Spleen (tissue), 11 donors: ENCODE measurements at regions not wholly inside any gene's neighbourhood (a gene's known extent, or its start where the extent isn't known, plus 50 kb on each side); places are given as distances from the start of the nearest gene placed in this dataset.
A peak's percentile ranks its signal among the peaks of the same experiment; 100 is the strongest.

ENCODE experiments used
- DNase-seq: peaks from one replicate; pipeline ENCODE4 v3.0.0-alpha.2; 2020
- H3K27ac ChIP-seq, 8 donors: fragments of 200-600 bp; sonication (generic) in 7 of 8; 1 replicate in 4 of 8; 2 replicates in 4 of 8; pipeline versions ENCODE4 v1.5.0 to v1.8.0; 2016 to 2021; ENCODE audit warnings: inconsistent platforms in 4 of 8, mild to moderate bottlenecking in 4 of 8, moderate library complexity in 1 of 8
- H3K27me3 ChIP-seq, 7 donors: fragments of 200-600 bp; sonication (generic) in 6 of 7; replicated peaks in 1 of 7; 1 replicate in 4 of 7; 2 replicates in 3 of 7; pipeline versions ENCODE4 v1.5.0 to v1.8.0; 2016 to 2021; ENCODE audit warnings: inconsistent platforms in 3 of 7, mild to moderate bottlenecking in 1 of 7
- H3K36me3 ChIP-seq, 6 donors: fragments of 200-600 bp; sonication (generic) in 5 of 6; 1 replicate in 4 of 6; 2 replicates in 2 of 6; pipeline versions ENCODE4 v1.5.0 to v1.8.0; 2016 to 2021; ENCODE audit warnings: inconsistent platforms in 2 of 6
- H3K4me1 ChIP-seq, 6 donors: fragments of 200-600 bp; sonication (generic) in 5 of 6; 1 replicate in 3 of 6; 2 replicates in 3 of 6; pipeline versions ENCODE4 v1.5.0 to v1.8.0; 2016 to 2021; ENCODE audit warnings: inconsistent platforms in 3 of 6
- H3K4me3 ChIP-seq, 8 donors: fragments of 200-600 bp; sonication (generic) in 7 of 8; 1 replicate in 4 of 8; 2 replicates in 4 of 8; pipeline versions ENCODE4 v1.5.0 to v1.8.0; 2016 to 2021; ENCODE audit warnings: inconsistent platforms in 4 of 8, mild to moderate bottlenecking in 4 of 8, moderate library complexity in 2 of 8
- H3K9me3 ChIP-seq, 8 donors: fragments of 200-600 bp; sonication (generic) in 7 of 8; 1 replicate in 4 of 8; 2 replicates in 4 of 8; pipeline versions ENCODE4 v1.5.0 to v1.8.0; 2016 to 2021; ENCODE audit warnings: inconsistent platforms in 4 of 8
- CTCF ChIP-seq, 11 experiments: fragments of 200-600 bp in 7 of 11; fragments of 450-650 bp in 4 of 11; sonication (generic) in 4 of 11; IDR thresholded peaks in 8 of 11; conservative IDR thresholded peaks in 3 of 11; 1 replicate in 7 of 11; 2 replicates in 4 of 11; pipeline versions ENCODE4 v1.4.0 to v1.8.0; 2016 to 2021; ENCODE audit warnings: antibody characterized with exemption in 11 of 11, inconsistent platforms in 4 of 11, mild to moderate bottlenecking in 1 of 11
- POLR2A ChIP-seq, 3 donors: fragments of 450-650 bp; IDR thresholded peaks; one replicate each; pipeline ENCODE4 v1.5.1; 2017; ENCODE audit warnings: antibody characterized with exemption in 3 of 3, mild to moderate bottlenecking in 1 of 3
- POLR2AphosphoS5 ChIP-seq, 3 donors: sonication (generic); formaldehyde crosslinking; IDR thresholded peaks; one replicate each; pipeline ENCODE4 v1.5.1; 2017; ENCODE audit warnings: antibody characterized with exemption in 3 of 3
- WGBS, 5 donors: extraction: QIAGEN DNeasy Blood & Tissue Kit in 3 of 5; methylation state at CpG; one replicate each; pipeline versions ENCODE4 v1.1.5 to v1.1.7; 2013 to 2018; 5-methylcytosine and 5-hydroxymethylcytosine counted together
- intact Hi-C: fragments of 100-400 bp; cut with DNase I; formaldehyde crosslinking; loops from one replicate; pipeline ENCODE4 v1.15.0; 2023; ENCODE audit warnings: low total_unique reads
- donor health status: healthy with polysubstance abuse.
- donor health status: DM: no; HTN: no; CAD: no; lungs with moderate emphysema.
- donor health status: DM: no; HTN: no; CAD: no.
- donor health status: Bipolar disorder and iron deficiency.
- donor health status: healthy.
- donor health status: DM: no; HTN: no; CAD: no.
- donor health status: DM: yes; HTN: yes; CAD: no.

GRCh38 chr7:17405786-17406185 is 107.3 kb downstream of the AHR start:
- Histone ChIP-seq H3K36me3 (no peaks in the 10 kb centered on the region), H3K4me1 (peaks cover 14 to 61% (median 40%) of the 10 kb centered on the region in 6 donors), H3K9me3 (no peaks in the 10 kb centered on the region), H3K27ac (peak overlapping the region in 5 of 8 donors; percentile 4 to 61 (median 46)), H3K27me3 (no peaks in the 10 kb centered on the region), H3K4me3 (no peak overlapping the region)
- WGBS, 5 donors = 53 to 75% (median 55%) methylated on average over 8 of the region's 8 CpGs
- no peak for DNase-seq
- intact Hi-C loops = no loop called here
- TF ChIP-seq CTCF (IDR thresholded peaks at IDR 0.05 in 8 of 11, conservative IDR thresholded peaks at IDR 0.05 in 3 of 11) (no peak), POLR2A (IDR thresholded peaks at IDR 0.05) (no peak), POLR2AphosphoS5 (IDR thresholded peaks at IDR 0.05) (no peak)

GRCh38 chr7:17406738-17407137 is 108.3 kb downstream of the AHR start:
- no peaks in the 10 kb centered on the region for H3K27me3 ChIP-seq
- 35 to 53% (median 44%) methylated on average over 3 of the region's 3 CpGs for WGBS, 5 donors
- DNase-seq = no peak
- peaks cover 14 to 51% (median 31%) of the 10 kb centered on the region in 6 donors for H3K4me1 ChIP-seq
- peak overlapping the region in 5 of 8 donors; percentile 1 to 46 (median 26) for H3K27ac ChIP-seq
- intact Hi-C loops = no loop called here
- H3K9me3 ChIP-seq = no peaks in the 10 kb centered on the region
- H3K4me3 ChIP-seq = no peak overlapping the region
- TF ChIP-seq POLR2A (IDR thresholded peaks at IDR 0.05) = no peak
- no peaks in the 10 kb centered on the region for H3K36me3 ChIP-seq

- no peaks in the 10 kb centered on the region for H3K36me3 ChIP-seq
- H3K9me3 ChIP-seq = no peaks in the 10 kb centered on the region
- peaks cover 10 to 46% (median 26%) of the 10 kb centered on the region in 6 donors for H3K4me1 ChIP-seq
- peak overlapping the region in 4 of 8 donors; percentile 1 to 46 (median 26) for H3K27ac ChIP-seq
- TF ChIP-seq CTCF (IDR thresholded peaks at IDR 0.05 in 8 of 11, conservative IDR thresholded peaks at IDR 0.05 in 3 of 11) (no peak), POLR2A (IDR thresholded peaks at IDR 0.05) (no peak)
- H3K27me3 ChIP-seq = no peaks in the 10 kb centered on the region
- intact Hi-C loops = no loop called here
- H3K4me3 ChIP-seq = no peak overlapping the region
- no peak for DNase-seq
Observed at GRCh38 chr7:17407229-17407628, 108.8 kb downstream of the AHR start.

- no peak for DNase-seq
Observed at GRCh38 chr7:17408245-17408903, 109.9 kb downstream of the AHR start.

More at GRCh38 chr7:17408245-17408903, 109.9 kb downstream of the AHR start:
- H3K36me3 ChIP-seq = no peaks in the 10 kb centered on the region
- intact Hi-C loops = no loop called here
- peaks cover 7 to 35% (median 15%) of the 10 kb centered on the region in 6 donors for H3K4me1 ChIP-seq
- H3K9me3 ChIP-seq = no peaks in the 10 kb centered on the region
- no peak overlapping the region for H3K4me3 ChIP-seq
- peak overlapping the region in 2 of 8 donors; percentile 7 to 17 for H3K27ac ChIP-seq
- 50 to 76% (median 65%) methylated on average over 5 of the region's 5 CpGs for WGBS, 5 donors
- no peaks in the 10 kb centered on the region for H3K27me3 ChIP-seq
- TF ChIP-seq POLR2AphosphoS5 (IDR thresholded peaks at IDR 0.05) = peak in 1 of 3 donors; percentile 23
- TF ChIP-seq POLR2A (IDR thresholded peaks at IDR 0.05) = no peak
- no peak for TF ChIP-seq CTCF (IDR thresholded peaks at IDR 0.05 in 8 of 11, conservative IDR thresholded peaks at IDR 0.05 in 3 of 11)
